ENCODE measurements at regions not wholly inside any gene's neighbourhood (a gene's known extent, or its start where the extent isn't known, plus 50 kb on each side); places are given as distances from the start of the nearest gene placed in this dataset.

GRCh38 chr6:164042212-164042611, 627.7 kb downstream of the QKI start:
- DNase-seq, result no peak

- no peak for DNase-seq
These were observed 626.5 kb downstream of the QKI start for GRCh38 chr6:164040994-164041393.

GRCh38 chr6:164039954-164040375, 625.4 kb downstream of the QKI start:
- DNase-seq, result no peak

GRCh38 chr6:164037171-164037870, 622.8 kb downstream of the QKI start:
- no peak for DNase-seq

- no peak for DNase-seq
These were observed 621.5 kb downstream of the QKI start for GRCh38 chr6:164035900-164036485.

- no peak for DNase-seq
These were observed 620.2 kb downstream of the QKI start for GRCh38 chr6:164034602-164035140.

GRCh38 chr6:164025180-164025579, 610.7 kb downstream of the QKI start:
- DNase-seq, result no peak

GRCh38 chr6:164023535-164023934, 609.0 kb downstream of the QKI start:
- no peak for DNase-seq

GRCh38 chr6:164022632-164023031, 608.1 kb downstream of the QKI start:
- no peak for DNase-seq

- no peak for DNase-seq
These were observed 607.2 kb downstream of the QKI start for GRCh38 chr6:164021589-164022250.

GRCh38 chr6:164020142-164020541, 605.6 kb downstream of the QKI start:
- DNase-seq, result no peak

- no peak for DNase-seq
These were observed 603.6 kb downstream of the QKI start for GRCh38 chr6:164018133-164018532.

GRCh38 chr6:164016056-164016455, 601.5 kb downstream of the QKI start:
- DNase-seq, result no peak

GRCh38 chr6:164015088-164015484, 600.6 kb downstream of the QKI start:
- no peak for DNase-seq

GRCh38 chr6:164014346-164015087, 600.0 kb downstream of the QKI start:
- no peak for DNase-seq

GRCh38 chr6:164013480-164014208, 599.1 kb downstream of the QKI start:
- DNase-seq, result no peak

- DNase-seq, result no peak
These were observed 596.8 kb downstream of the QKI start for GRCh38 chr6:164011321-164011720.

GRCh38 chr6:164010441-164011103, 596.1 kb downstream of the QKI start:
- DNase-seq, result peak in 32 of 56 donors; percentile 7 to 67 (median 26)

- no peak for DNase-seq
These were observed 594.4 kb downstream of the QKI start for GRCh38 chr6:164008902-164009301.

- no peak for DNase-seq
These were observed 593.4 kb downstream of the QKI start for GRCh38 chr6:164007881-164008280.

Data from nucleus accumbens (tissue), 56 donors.